WTC11 (cell line): ENCODE measurements at regions not wholly inside any gene's neighbourhood (a gene's known extent, or its start where the extent isn't known, plus 50 kb on each side); places are given as distances from the start of the nearest gene placed in this dataset.

Experiments
- ATAC-seq: fragments of 200-7000 bp; cut with Tn5 transposase; 2 replicates; pipeline ENCODE4 v1.10.0; 2021; ENCODE audit warnings: mild to moderate bottlenecking, moderate library complexity
- CTCF ChIA-PET: fragments of 300-600 bp; sonication (Branson Sonifier 250); formaldehyde crosslinking; loops from one replicate; lab custom pipeline; 2021; ENCODE audit warnings: antibody characterized with exemption; lab: Charles Lee
- POLR2A ChIA-PET: fragments of 350-600 bp; sonication (Branson Sonifier 250); formaldehyde crosslinking; loops from one replicate; lab custom pipeline; 2021; ENCODE audit warnings: antibody characterized with exemption; lab: Charles Lee
- DNase-seq: peaks from one replicate; pipeline ENCODE4 v3.0.0; 2021; ENCODE audit warnings: low spot score
- H3K27ac Mint-ChIP-seq: 2 replicates; pipeline ENCODE4 v1.8.0; 2021; ENCODE audit warnings: mixed read lengths
- H3K27me3 Mint-ChIP-seq: 2 replicates; pipeline ENCODE4 v1.8.0; 2021; ENCODE audit warnings: low read depth, mild to moderate bottlenecking, moderate library complexity, mixed read lengths
- H3K36me3 Mint-ChIP-seq: 2 replicates; pipeline ENCODE4 v1.8.0; 2021; ENCODE audit warnings: mixed read lengths
- H3K4me1 Mint-ChIP-seq: 2 replicates; pipeline ENCODE4 v1.8.0; 2022; ENCODE audit warnings: mixed read lengths
- H3K4me3 Mint-ChIP-seq: 2 replicates; pipeline ENCODE4 v1.8.0; 2021; ENCODE audit warnings: mild to moderate bottlenecking, moderate library complexity, mixed read lengths
- H3K9me3 Mint-ChIP-seq: 2 replicates; pipeline ENCODE4 v1.8.0; 2021; ENCODE audit warnings: mixed read lengths
- ATF1 ChIP-seq: sonication (generic); formaldehyde crosslinking; IDR thresholded peaks from 2 replicates; pipeline ENCODE4 v1.8.1; 2023; ENCODE audit warnings: mild to moderate bottlenecking, moderate library complexity, missing genetic modification reagents
- CREM ChIP-seq: sonication (generic); formaldehyde crosslinking; IDR thresholded peaks from 2 replicates; pipeline ENCODE4 v1.8.1; 2022; ENCODE audit warnings: mild to moderate bottlenecking, missing genetic modification reagents, moderate library complexity
- FOXK1 ChIP-seq: sonication (generic); formaldehyde crosslinking; IDR thresholded peaks from 2 replicates; pipeline ENCODE4 v1.8.0; 2022; ENCODE audit warnings: mild to moderate bottlenecking, moderate library complexity, missing genetic modification reagents
- FOXP1 ChIP-seq: sonication (generic); formaldehyde crosslinking; IDR thresholded peaks from 2 replicates; pipeline ENCODE4 v1.8.0; 2022; ENCODE audit warnings: missing genetic modification reagents, mild to moderate bottlenecking, moderate library complexity, borderline replicate concordance
- FOXP4 ChIP-seq: sonication (generic); formaldehyde crosslinking; IDR thresholded peaks from 2 replicates; pipeline ENCODE4 v1.8.0; 2022; ENCODE audit warnings: mild to moderate bottlenecking, missing genetic modification reagents
- IRF1 ChIP-seq: sonication (generic); formaldehyde crosslinking; IDR thresholded peaks from 2 replicates; pipeline ENCODE4 v1.8.0; 2023; ENCODE audit warnings: missing genetic modification reagents
- JUN ChIP-seq: sonication (generic); formaldehyde crosslinking; IDR thresholded peaks from 2 replicates; pipeline ENCODE4 v1.8.0; 2023; ENCODE audit warnings: mild to moderate bottlenecking, missing genetic modification reagents
- KAT7 ChIP-seq: sonication (generic); formaldehyde crosslinking; IDR thresholded peaks from 2 replicates; pipeline ENCODE4 v1.8.1; 2023; ENCODE audit warnings: missing genetic modification reagents, mild to moderate bottlenecking, borderline replicate concordance
- MXD4 ChIP-seq: fragments of 250-450 bp; sonication (Bioruptor Pico); IDR thresholded peaks from 2 replicates; pipeline ENCODE4 v1.8.0; 2021; ENCODE audit warnings: mild to moderate bottlenecking, moderate library complexity, borderline replicate concordance
- NFATC4 ChIP-seq: fragments of 250-450 bp; sonication (Bioruptor Pico); IDR thresholded peaks from 2 replicates; pipeline ENCODE4 v1.9.0; 2021; ENCODE audit warnings: mild to moderate bottlenecking
- NR1H2 ChIP-seq: sonication (generic); formaldehyde crosslinking; IDR thresholded peaks from 2 replicates; pipeline ENCODE4 v1.9.0; 2021; ENCODE audit warnings: mild to moderate bottlenecking, moderate library complexity, missing genetic modification reagents
- PRDM15 ChIP-seq: sonication (generic); formaldehyde crosslinking; IDR thresholded peaks from 2 replicates; pipeline ENCODE4 v1.8.0; 2022; ENCODE audit warnings: missing genetic modification reagents
- SMAD4 ChIP-seq: sonication (generic); formaldehyde crosslinking; IDR thresholded peaks from 2 replicates; pipeline ENCODE4 v1.8.0; 2022; ENCODE audit warnings: mild to moderate bottlenecking, missing genetic modification reagents
- TCF7 ChIP-seq: sonication (generic); formaldehyde crosslinking; IDR thresholded peaks from 2 replicates; pipeline ENCODE4 v1.8.0; 2022; ENCODE audit warnings: mild to moderate bottlenecking, low read depth, missing genetic modification reagents, moderate library complexity
- USF1 ChIP-seq: sonication (generic); formaldehyde crosslinking; IDR thresholded peaks from 2 replicates; pipeline ENCODE4 v1.8.0; 2022; ENCODE audit warnings: mild to moderate bottlenecking, missing genetic modification reagents
- USF2 ChIP-seq: sonication (generic); formaldehyde crosslinking; IDR thresholded peaks from 2 replicates; pipeline ENCODE4 v1.8.1; 2023; ENCODE audit warnings: mild to moderate bottlenecking, missing genetic modification reagents, moderate library complexity
- ZMAT4 ChIP-seq: fragments of 250-450 bp; sonication (Bioruptor Pico); IDR thresholded peaks from 2 replicates; pipeline ENCODE4 v1.9.0; 2021; ENCODE audit warnings: mild to moderate bottlenecking
- ZNF263 ChIP-seq: sonication (generic); formaldehyde crosslinking; IDR thresholded peaks from 2 replicates; pipeline ENCODE4 v1.8.1; 2022; ENCODE audit warnings: low read depth, mild to moderate bottlenecking, moderate library complexity, missing genetic modification reagents
- ZNF532 ChIP-seq: fragments of 250-450 bp; sonication (Bioruptor Pico); IDR thresholded peaks from 2 replicates; pipeline ENCODE4 v1.9.0; 2021; ENCODE audit warnings: mild to moderate bottlenecking, borderline replicate concordance
- ZNF671 ChIP-seq: fragments of 250-450 bp; sonication (Bioruptor Pico); IDR thresholded peaks from 2 replicates; pipeline ENCODE4 v1.8.0; 2021; ENCODE audit warnings: mild to moderate bottlenecking

- TF ChIP-seq NFATC4 = no peak
These were observed 619.2 kb downstream of the C6orf118 start (continued) for GRCh38 chr6:164690241-164690640.

- peaks cover 10% of the 10 kb centered on the region for H3K9me3 Mint-ChIP-seq
- ChIA-PET POLR2A (no interaction called here), CTCF (no interaction called here)
- H3K36me3 Mint-ChIP-seq = no peaks in the 10 kb centered on the region
- H3K4me3 Mint-ChIP-seq = no peak overlapping the region
- H3K27me3 Mint-ChIP-seq = no peaks in the 10 kb centered on the region
- DNase-seq (no peak), ATAC-seq (no peak)
- H3K27ac Mint-ChIP-seq = no peak overlapping the region
- no peak for TF ChIP-seq FOXP4 (CRISPR knock-in tag)
- no peak for TF ChIP-seq ZNF263 (CRISPR knock-in tag)
- no peak for TF ChIP-seq FOXK1 (CRISPR knock-in tag)
- TF ChIP-seq ZMAT4 = no peak
- TF ChIP-seq TCF7 (CRISPR knock-in tag) = no peak
- no peak for TF ChIP-seq USF1 (CRISPR knock-in tag)
- TF ChIP-seq JUN (CRISPR knock-in tag) = no peak
- no peaks in the 10 kb centered on the region for H3K4me1 Mint-ChIP-seq
These were observed 644.1 kb downstream of the C6orf118 start for GRCh38 chr6:164665328-164665727.

- Mint-ChIP-seq H3K4me1 (peaks cover 10% of the 10 kb centered on the region), H3K27me3 (no peaks in the 10 kb centered on the region), H3K9me3 (peaks cover 10% of the 10 kb centered on the region), H3K4me3 (no peak overlapping the region), H3K27ac (no peak overlapping the region), H3K36me3 (no peaks in the 10 kb centered on the region)
- no peak for DNase-seq
- POLR2A ChIA-PET = no interaction called here
- ATAC-seq = no peak
- CTCF ChIA-PET = no interaction called here
- no peak for TF ChIP-seq ZNF532 (CRISPR knock-in tag)
- no peak for TF ChIP-seq USF2 (CRISPR knock-in tag)
- TF ChIP-seq NR1H2 (CRISPR knock-in tag) = no peak
- no peak for TF ChIP-seq USF1 (CRISPR knock-in tag)
- TF ChIP-seq ATF1 (CRISPR knock-in tag) = no peak
- TF ChIP-seq CREM (CRISPR knock-in tag) = no peak
- no peak for TF ChIP-seq ZNF671 (CRISPR knock-in tag)
- TF ChIP-seq IRF1 (CRISPR knock-in tag) = no peak
- TF ChIP-seq PRDM15 (CRISPR knock-in tag) = no peak
- no peak for TF ChIP-seq KAT7 (CRISPR knock-in tag)
- TF ChIP-seq TCF7 (CRISPR knock-in tag) = no peak
- TF ChIP-seq FOXP1 (CRISPR knock-in tag) = no peak
- no peak for TF ChIP-seq NFATC4
- TF ChIP-seq SMAD4 (CRISPR knock-in tag) = no peak
- TF ChIP-seq MXD4 (CRISPR knock-in tag) = no peak
These were observed 645.8 kb downstream of the C6orf118 start for GRCh38 chr6:164663634-164664033.
